Fibroblast of lung (primary cell): ENCODE measurements at regions not wholly inside any gene's neighbourhood (a gene's known extent, or its start where the extent isn't known, plus 50 kb on each side); places are given as distances from the start of the nearest gene placed in this dataset.

ENCODE experiments used
- DNase-seq, 2 donors: peaks; one replicate each; pipeline versions ENCODE4 v3.0.0 to v3.0.0-alpha.2; 2010; ENCODE audit warnings: low read depth in 2 of 2
- H2AFZ ChIP-seq: 2 replicates; pipeline ENCODE4 v1.5.1; 2012; ENCODE audit warnings: low read length, control low read depth, inconsistent platforms
- H3K27ac ChIP-seq: 2 replicates; pipeline ENCODE4 v1.5.1; 2011; ENCODE audit warnings: low read length, control low read depth; ENCODE audit not compliant: insufficient read depth
- H3K27me3 ChIP-seq: 2 replicates; pipeline ENCODE4 v1.5.1; 2011; ENCODE audit warnings: mild to moderate bottlenecking, low read length; ENCODE audit not compliant: control insufficient read depth, insufficient read depth
- H3K36me3 ChIP-seq: 2 replicates; pipeline ENCODE4 v1.5.1; 2011; ENCODE audit warnings: low read length; ENCODE audit not compliant: control insufficient read depth, insufficient read depth
- H3K4me1 ChIP-seq: 2 replicates; pipeline ENCODE4 v1.5.1; 2011; ENCODE audit warnings: low read length; ENCODE audit not compliant: control insufficient read depth, insufficient read depth; ENCODE audit errors: extremely low read depth
- H3K4me2 ChIP-seq: 2 replicates; pipeline ENCODE4 v1.5.1; 2011; ENCODE audit warnings: low read length, control low read depth; ENCODE audit not compliant: insufficient read depth; ENCODE audit errors: extremely low read depth
- H3K4me3 ChIP-seq, 4 experiments: fragments of 200-600 bp in 1 of 4; sonication (generic) in 1 of 4; replicated peaks in 1 of 4; 2 replicates each; pipeline ENCODE4 v1.5.1; 2011 to 2016; ENCODE audit warnings: low read length in 4 of 4, low read depth in 3 of 4, mild to moderate bottlenecking in 3 of 4, control low read depth in 2 of 4, inconsistent platforms in 1 of 4, mixed read lengths in 1 of 4; ENCODE audit not compliant: insufficient read depth in 1 of 4; ENCODE audit errors: control extremely low read depth in 1 of 4
- H3K79me2 ChIP-seq: 2 replicates; pipeline ENCODE4 v1.5.1; 2012; ENCODE audit warnings: mild to moderate bottlenecking, low read length, inconsistent platforms; ENCODE audit not compliant: control insufficient read depth, insufficient read depth
- H3K9ac ChIP-seq: 2 replicates; pipeline ENCODE4 v1.5.1; 2011; ENCODE audit warnings: mild to moderate bottlenecking, low read length, control low read depth; ENCODE audit not compliant: insufficient read depth
- H3K9me3 ChIP-seq: 2 replicates; pipeline ENCODE4 v1.5.1; 2012; ENCODE audit warnings: low read depth, low read length; ENCODE audit not compliant: control insufficient read depth, insufficient read depth
- H4K20me1 ChIP-seq: 2 replicates; pipeline ENCODE4 v1.5.1; 2011; ENCODE audit warnings: low read length; ENCODE audit not compliant: control insufficient read depth, insufficient read depth; ENCODE audit errors: extremely low read depth
- EZH2 ChIP-seq: IDR thresholded peaks from 2 replicates; pipeline ENCODE4 v1.5.1; 2012; ENCODE audit warnings: low read length, control low read depth, mild to moderate bottlenecking; ENCODE audit errors: missing control alignments
- TF ChIP-seq, protein P1 (sequence below), 2 donors: IDR thresholded peaks in 1 of 2; conservative IDR thresholded peaks in 1 of 2; 1 replicate in 1 of 2; 2 replicates in 1 of 2; pipeline ENCODE4 v1.5.1; 2011 to 2012; ENCODE audit warnings: low read length in 2 of 2, control low read depth in 1 of 2, inconsistent platforms in 1 of 2, low read depth in 1 of 2, mild to moderate bottlenecking in 1 of 2

DNA sequence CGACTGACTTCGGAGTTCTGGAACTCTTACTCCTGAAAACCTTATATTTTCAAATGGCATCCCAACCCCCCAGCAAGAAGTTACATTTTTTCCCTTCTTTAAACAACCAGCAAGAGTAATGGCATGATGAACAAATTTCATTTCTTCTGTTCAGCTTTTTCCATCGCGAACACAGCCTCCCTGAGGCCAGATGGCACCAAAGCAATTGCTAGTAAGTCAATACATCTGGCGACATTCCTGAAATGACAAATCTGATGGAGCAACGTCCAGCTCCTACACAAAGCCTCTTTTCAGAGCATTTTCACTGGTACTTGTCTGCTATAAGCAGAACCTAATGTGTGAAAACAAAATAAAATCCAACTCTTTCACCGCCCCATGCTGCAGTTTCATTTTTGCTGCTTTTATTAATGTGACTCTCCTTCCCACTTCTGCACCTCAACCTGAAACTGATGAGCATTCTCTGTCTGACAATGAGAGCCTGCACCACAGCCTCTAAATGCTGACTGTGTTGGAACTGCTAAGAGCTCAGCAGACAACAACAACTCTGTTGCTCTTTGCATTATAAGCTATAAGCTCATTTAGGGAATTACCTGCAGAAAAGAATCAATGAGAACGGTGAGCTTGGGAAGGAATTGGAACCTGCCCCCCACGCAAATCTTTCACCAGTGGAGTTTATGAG, 229.8 kb downstream of the FGFR2 start:
- Histone ChIP-seq H3K9ac (no peak overlapping the region), H3K4me1 (no peaks in the 10 kb centered on the region), H3K27me3 (no peaks in the 10 kb centered on the region), H3K9me3 (no peaks in the 10 kb centered on the region), H3K4me2 (no peak overlapping the region), H4K20me1 (no peaks in the 10 kb centered on the region), H3K36me3 (no peaks in the 10 kb centered on the region), H2AFZ (no peak overlapping the region), H3K4me3 (no peak overlapping the region), H3K79me2 (no peaks in the 10 kb centered on the region), H3K27ac (no peak overlapping the region)
- no peak for DNase-seq
- no peak for TF ChIP-seq EZH2
- TF ChIP-seq, protein P1, sequence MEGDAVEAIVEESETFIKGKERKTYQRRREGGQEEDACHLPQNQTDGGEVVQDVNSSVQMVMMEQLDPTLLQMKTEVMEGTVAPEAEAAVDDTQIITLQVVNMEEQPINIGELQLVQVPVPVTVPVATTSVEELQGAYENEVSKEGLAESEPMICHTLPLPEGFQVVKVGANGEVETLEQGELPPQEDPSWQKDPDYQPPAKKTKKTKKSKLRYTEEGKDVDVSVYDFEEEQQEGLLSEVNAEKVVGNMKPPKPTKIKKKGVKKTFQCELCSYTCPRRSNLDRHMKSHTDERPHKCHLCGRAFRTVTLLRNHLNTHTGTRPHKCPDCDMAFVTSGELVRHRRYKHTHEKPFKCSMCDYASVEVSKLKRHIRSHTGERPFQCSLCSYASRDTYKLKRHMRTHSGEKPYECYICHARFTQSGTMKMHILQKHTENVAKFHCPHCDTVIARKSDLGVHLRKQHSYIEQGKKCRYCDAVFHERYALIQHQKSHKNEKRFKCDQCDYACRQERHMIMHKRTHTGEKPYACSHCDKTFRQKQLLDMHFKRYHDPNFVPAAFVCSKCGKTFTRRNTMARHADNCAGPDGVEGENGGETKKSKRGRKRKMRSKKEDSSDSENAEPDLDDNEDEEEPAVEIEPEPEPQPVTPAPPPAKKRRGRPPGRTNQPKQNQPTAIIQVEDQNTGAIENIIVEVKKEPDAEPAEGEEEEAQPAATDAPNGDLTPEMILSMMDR (conservative IDR thresholded peaks at IDR 0.05 in 1 of 2, IDR thresholded peaks at IDR 0.05 in 1 of 2; ENCODE audit: low read depth in 1 of 2, low read length in 2 of 2), result no peak

DNA sequence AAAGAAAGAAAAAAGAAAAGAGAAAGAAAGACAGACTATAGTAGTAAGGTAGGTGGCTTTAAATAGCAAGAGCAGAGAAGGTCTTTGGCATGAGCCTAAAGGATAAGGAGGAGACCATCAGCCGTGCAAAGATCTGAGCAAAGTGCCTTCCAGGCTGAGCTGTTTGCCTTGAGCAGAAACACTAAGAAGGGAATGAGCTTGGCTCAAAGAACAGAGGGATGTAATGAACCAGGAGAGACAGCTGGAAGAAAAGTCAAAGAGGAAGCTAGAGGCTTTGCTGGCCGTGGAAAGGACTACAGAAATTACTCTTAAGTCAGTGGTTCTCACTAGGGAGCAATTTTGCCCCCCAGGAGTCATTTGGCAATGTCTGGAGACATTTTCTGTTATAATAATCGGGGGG, 228.6 kb downstream of the FGFR2 start:
- no peaks in the 10 kb centered on the region for H3K79me2 ChIP-seq
- H3K4me1 ChIP-seq, result no peaks in the 10 kb centered on the region
- H3K27ac ChIP-seq, result no peak overlapping the region
- H2AFZ ChIP-seq, result no peak overlapping the region
- DNase-seq, result no peak
- H3K27me3 ChIP-seq, result no peaks in the 10 kb centered on the region
- H4K20me1 ChIP-seq, result no peaks in the 10 kb centered on the region
- no peak overlapping the region for H3K9ac ChIP-seq
- no peaks in the 10 kb centered on the region for H3K9me3 ChIP-seq
- H3K4me3 ChIP-seq, result no peak overlapping the region
- no peak overlapping the region for H3K4me2 ChIP-seq
- H3K36me3 ChIP-seq, result no peaks in the 10 kb centered on the region
- TF ChIP-seq, protein P1 (conservative IDR thresholded peaks at IDR 0.05 in 1 of 2, IDR thresholded peaks at IDR 0.05 in 1 of 2; ENCODE audit: low read depth in 1 of 2, low read length in 2 of 2), result no peak
- TF ChIP-seq EZH2, result no peak

DNA sequence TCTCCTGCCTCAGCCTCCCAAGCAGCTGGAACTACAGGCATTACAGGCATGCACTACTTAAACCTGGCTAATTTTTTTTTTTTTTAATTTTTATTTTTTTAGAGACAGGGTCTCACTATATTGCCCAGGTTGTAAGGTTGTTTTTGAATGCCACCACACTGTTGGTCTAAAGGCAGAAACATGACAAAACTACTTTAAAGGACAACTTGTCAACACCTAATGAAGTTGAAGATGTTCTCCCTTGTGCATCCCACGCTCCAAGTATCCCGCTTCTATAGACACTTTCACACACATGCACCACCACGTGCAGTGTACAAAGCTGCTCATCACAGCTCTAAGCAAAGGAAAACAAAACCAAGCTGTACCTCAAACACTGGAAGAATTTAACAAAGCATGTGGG, 226.4 kb downstream of the FGFR2 start:
- no peaks in the 10 kb centered on the region for H3K27me3 ChIP-seq
- no peaks in the 10 kb centered on the region for H3K9me3 ChIP-seq
- no peaks in the 10 kb centered on the region for H4K20me1 ChIP-seq
- no peak overlapping the region for H3K9ac ChIP-seq
- no peak overlapping the region for H3K27ac ChIP-seq
- no peak overlapping the region for H2AFZ ChIP-seq
- no peak overlapping the region for H3K4me3 ChIP-seq
- H3K4me2 ChIP-seq, result no peak overlapping the region
- DNase-seq, result no peak
- no peaks in the 10 kb centered on the region for H3K79me2 ChIP-seq
- TF ChIP-seq, protein P1 (conservative IDR thresholded peaks at IDR 0.05 in 1 of 2, IDR thresholded peaks at IDR 0.05 in 1 of 2; ENCODE audit: low read depth in 1 of 2, low read length in 2 of 2), result no peak
- TF ChIP-seq EZH2, result no peak
- H3K4me1 ChIP-seq, result no peaks in the 10 kb centered on the region
- H3K36me3 ChIP-seq, result no peaks in the 10 kb centered on the region
